K562 (cell line): ENCODE measurements at regions not wholly inside any gene's neighbourhood (a gene's known extent, or its start where the extent isn't known, plus 50 kb on each side); places are given as distances from the start of the nearest gene placed in this dataset.

Experiments used
- ELF2 ChIP-seq: fragments of 250-450 bp; sonication (Bioruptor Pico); IDR thresholded peaks from 2 replicates; pipeline ENCODE4 v1.5.0; 2021; ENCODE audit warnings: mild to moderate bottlenecking
- POLR2A ChIP-seq: fragments of 450-650 bp; conservative IDR thresholded peaks from 2 replicates; pipeline ENCODE4 v1.6.1; 2016
- PURB ChIP-seq: sonication (generic); formaldehyde crosslinking; IDR thresholded peaks from 2 replicates; pipeline ENCODE4 v1.9.0; 2021; ENCODE audit warnings: low read depth, mild to moderate bottlenecking, missing genetic modification reagents
- RAD21 ChIP-seq, 2 experiments: fragments of 250-450 bp in 1 of 2; fragments of 450-650 bp in 1 of 2; sonication (Bioruptor Pico) in 1 of 2; formaldehyde crosslinking in 1 of 2; IDR thresholded peaks in 1 of 2; conservative IDR thresholded peaks in 1 of 2; 2 replicates each; pipeline versions ENCODE4 v1.4.0 to v1.8.0; 2020 to 2022; ENCODE audit warnings: mild to moderate bottlenecking in 2 of 2, moderate library complexity in 1 of 2
- REST ChIP-seq, 2 experiments: fragments of 450-650 bp; formaldehyde crosslinking in 1 of 2; IDR thresholded peaks; 2 replicates each; pipeline versions ENCODE4 v1.4.0 to v1.6.1; 2014 to 2020; ENCODE audit warnings: mild to moderate bottlenecking in 2 of 2, borderline replicate concordance in 1 of 2, low read depth in 1 of 2
- SRF ChIP-seq, 2 experiments: fragments of 250-450, 450-650 bp in 1 of 2; sonication (Bioruptor Pico) in 1 of 2; sonication (generic) in 1 of 2; formaldehyde crosslinking; IDR thresholded peaks; 2 replicates each; pipeline versions ENCODE4 v1.5.0 to v1.5.1; 2020 to 2022; ENCODE audit warnings: mild to moderate bottlenecking in 1 of 2, missing genetic modification reagents in 1 of 2
- STAT5B ChIP-seq: fragments of 250-450 bp; sonication (Bioruptor Pico); IDR thresholded peaks from 2 replicates; pipeline ENCODE4 v1.8.0; 2021; ENCODE audit warnings: mild to moderate bottlenecking, inconsistent platforms
- THRAP3 ChIP-seq: fragments of 450-650 bp; IDR thresholded peaks from 2 replicates; pipeline ENCODE4 v1.6.1; 2016; ENCODE audit warnings: mild to moderate bottlenecking, inconsistent platforms, borderline replicate concordance
- TF ChIP-seq, protein P1 (sequence below), 3 experiments: IDR thresholded peaks in 2 of 3; conservative IDR thresholded peaks in 1 of 3; 2 replicates each; pipeline ENCODE4 v1.5.1; 2011 to 2012; ENCODE audit warnings: low read length in 3 of 3, mild to moderate bottlenecking in 3 of 3, control low read depth in 2 of 3, improper control_type of control experiment in 1 of 3, inconsistent platforms in 1 of 3, low read depth in 1 of 3, mixed read lengths in 1 of 3, moderate library complexity in 1 of 3; ENCODE audit not compliant: insufficient read depth in 2 of 3

DNA sequence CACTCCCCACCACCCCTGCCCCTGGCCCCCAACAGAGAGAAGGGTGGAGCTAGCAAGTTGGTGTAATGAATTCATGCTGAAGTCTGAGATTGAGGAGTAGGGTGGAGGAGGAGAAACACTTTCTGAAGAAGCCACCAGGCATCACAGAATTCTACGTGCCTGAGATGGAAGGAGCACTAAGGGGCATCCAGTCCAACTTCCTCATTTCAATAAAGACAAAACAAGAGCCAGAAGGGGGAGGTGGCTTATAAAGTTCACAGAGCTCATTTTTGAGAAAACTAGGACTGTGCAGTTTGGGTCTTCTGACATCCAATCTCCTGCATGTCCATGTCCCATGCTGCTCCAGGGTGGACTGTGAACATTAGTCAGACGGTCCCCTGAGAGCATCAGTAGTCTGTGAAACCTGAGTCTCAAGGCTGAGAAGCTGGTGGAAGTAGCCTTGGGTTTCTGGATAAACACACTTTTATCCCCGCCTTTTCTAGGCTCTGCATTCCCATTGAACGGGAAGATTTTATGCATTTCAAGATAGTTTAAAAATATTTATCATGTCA, 77.7 kb downstream of the TRIM43 start:
- TF ChIP-seq, protein P1, sequence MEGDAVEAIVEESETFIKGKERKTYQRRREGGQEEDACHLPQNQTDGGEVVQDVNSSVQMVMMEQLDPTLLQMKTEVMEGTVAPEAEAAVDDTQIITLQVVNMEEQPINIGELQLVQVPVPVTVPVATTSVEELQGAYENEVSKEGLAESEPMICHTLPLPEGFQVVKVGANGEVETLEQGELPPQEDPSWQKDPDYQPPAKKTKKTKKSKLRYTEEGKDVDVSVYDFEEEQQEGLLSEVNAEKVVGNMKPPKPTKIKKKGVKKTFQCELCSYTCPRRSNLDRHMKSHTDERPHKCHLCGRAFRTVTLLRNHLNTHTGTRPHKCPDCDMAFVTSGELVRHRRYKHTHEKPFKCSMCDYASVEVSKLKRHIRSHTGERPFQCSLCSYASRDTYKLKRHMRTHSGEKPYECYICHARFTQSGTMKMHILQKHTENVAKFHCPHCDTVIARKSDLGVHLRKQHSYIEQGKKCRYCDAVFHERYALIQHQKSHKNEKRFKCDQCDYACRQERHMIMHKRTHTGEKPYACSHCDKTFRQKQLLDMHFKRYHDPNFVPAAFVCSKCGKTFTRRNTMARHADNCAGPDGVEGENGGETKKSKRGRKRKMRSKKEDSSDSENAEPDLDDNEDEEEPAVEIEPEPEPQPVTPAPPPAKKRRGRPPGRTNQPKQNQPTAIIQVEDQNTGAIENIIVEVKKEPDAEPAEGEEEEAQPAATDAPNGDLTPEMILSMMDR (IDR thresholded peaks at IDR 0.05 in 2 of 3, conservative IDR thresholded peaks at IDR 0.05 in 1 of 3; ENCODE audit: insufficient read depth in 2 of 3, low read depth in 1 of 3, low read length in 3 of 3), result no peak
- TF ChIP-seq RAD21 (CRISPR knock-in tag; conservative IDR thresholded peaks at IDR 0.05 in 1 of 2, IDR thresholded peaks at IDR 0.05 in 1 of 2) (no peak), STAT5B (CRISPR knock-in tag) (no peak), SRF (CRISPR knock-in tag; IDR thresholded peaks at IDR 0.05) (no peak), THRAP3 (no peak), REST (IDR thresholded peaks at IDR 0.05; ENCODE audit: borderline replicate concordance) (no peak), REST (CRISPR knock-in tag; IDR thresholded peaks at IDR 0.05; ENCODE audit: low read depth) (no peak), POLR2A (no peak), PURB (CRISPR knock-in tag) (no peak), ELF2 (CRISPR knock-in tag) (no peak)
